ENCODE measurements at regions not wholly inside any gene's neighbourhood (a gene's known extent, or its start where the extent isn't known, plus 50 kb on each side); places are given as distances from the start of the nearest gene placed in this dataset.

DNA sequence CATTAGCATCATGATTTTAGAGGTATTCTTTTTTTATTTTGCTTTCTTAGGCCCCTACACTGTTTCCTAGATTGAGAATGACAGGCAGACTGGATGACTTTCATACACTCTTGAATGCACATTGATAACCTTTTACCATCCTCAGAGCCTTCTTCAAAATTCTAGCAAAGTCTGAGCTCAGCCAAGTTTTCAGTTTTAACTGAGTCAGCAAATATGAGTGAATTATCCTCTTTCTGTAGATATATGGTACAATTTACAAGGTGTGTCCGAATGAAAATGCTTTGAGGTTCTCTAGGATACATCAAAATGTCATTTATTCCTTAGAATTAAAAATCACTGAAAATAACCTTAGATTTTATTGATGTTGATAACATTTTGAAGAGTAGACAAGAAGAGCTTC lies 1038.2 kb upstream of the POU3F3 start:
- Histone ChIP-seq H3K9ac (no peak overlapping the region), H3K79me2 (ENCODE audit: low read depth) (no peaks in the 10 kb centered on the region), H3F3A (ENCODE audit: low read depth) (no peaks in the 10 kb centered on the region), H3K27ac (no peak overlapping the region), H3K36me3 (no peaks in the 10 kb centered on the region), H3K4me2 (no peak overlapping the region), H2AFZ (replicated peaks) (no peak overlapping the region), H3K4me3 (no peak overlapping the region), H3K4me1 (peaks cover 25% of the 10 kb centered on the region), H3K27me3 (no peaks in the 10 kb centered on the region), H3K9me3 (ENCODE audit: low read depth) (no peaks in the 10 kb centered on the region), H4K20me1 (ENCODE audit: low read depth) (no peaks in the 10 kb centered on the region)
- no peak overlapping the region for H3K4me3 Mint-ChIP-seq
- peaks cover 9% of the 10 kb centered on the region for H3K4me1 Mint-ChIP-seq
- TF ChIP-seq EZH2 (IDR thresholded peaks at IDR 0.05) (no peak), EZH2phosphoT487 (IDR thresholded peaks at IDR 0.05) (no peak), CTCF (IDR thresholded peaks at IDR 0.05) (no peak)
- H3K9me3 Mint-ChIP-seq, result peaks cover 2% of the 10 kb centered on the region
- no peaks in the 10 kb centered on the region for H3K36me3 Mint-ChIP-seq
- DNase-seq (ENCODE audit: low spot score), result no peak
- H3K27ac Mint-ChIP-seq, result no peak overlapping the region
- peaks cover 4% of the 10 kb centered on the region for H3K27me3 Mint-ChIP-seq (ENCODE audit: insufficient read depth, low read depth)

DNA sequence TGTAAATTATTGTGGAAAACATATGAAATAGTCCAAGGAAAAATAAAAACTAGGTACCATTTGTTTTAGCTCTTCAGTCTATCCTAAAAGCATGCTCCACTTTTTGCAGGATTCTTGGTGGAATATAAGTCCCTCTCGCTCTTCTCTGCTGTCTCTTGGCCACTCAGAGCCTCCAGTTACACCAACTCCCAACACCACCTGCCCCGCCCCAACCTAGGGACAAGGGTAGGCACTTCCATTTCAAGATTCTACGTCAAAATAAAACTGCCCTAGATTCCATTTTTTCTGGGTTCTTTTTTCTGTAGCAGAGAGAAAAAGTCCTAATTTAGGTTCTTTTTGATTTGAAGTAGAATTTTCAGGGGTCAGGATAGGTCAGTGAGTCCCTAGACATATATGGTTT lies 1036.2 kb upstream of the POU3F3 start:
- no peaks in the 10 kb centered on the region for H4K20me1 ChIP-seq (ENCODE audit: low read depth)
- H3K27ac Mint-ChIP-seq, result no peak overlapping the region
- no peak for DNase-seq (ENCODE audit: low spot score)

DNA sequence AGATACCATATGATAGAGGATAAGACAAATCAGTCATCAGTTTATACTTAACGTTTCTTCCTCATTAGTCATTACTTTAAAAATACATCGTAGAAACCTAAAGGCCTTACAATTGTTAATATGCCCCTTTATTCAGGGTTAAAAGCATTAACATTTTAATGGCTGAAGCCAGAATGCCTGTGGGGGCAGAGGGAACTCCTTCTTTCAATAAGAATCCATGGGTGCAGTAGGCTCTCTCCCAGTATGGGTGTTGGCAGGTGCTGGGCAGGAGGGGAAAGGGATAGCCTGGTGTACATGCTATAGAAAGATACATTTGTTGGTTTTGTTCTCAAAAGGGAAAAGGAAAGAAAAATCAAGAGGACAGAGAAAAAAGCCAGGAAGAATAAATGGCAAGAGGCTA lies 1035.7 kb upstream of the POU3F3 start:
- H3K27ac Mint-ChIP-seq, result no peak overlapping the region
- H3K4me3 Mint-ChIP-seq, result no peak overlapping the region
- Histone ChIP-seq H3K4me2 (no peak overlapping the region), H2AFZ (replicated peaks) (no peak overlapping the region), H4K20me1 (ENCODE audit: low read depth) (no peaks in the 10 kb centered on the region), H3K9me3 (ENCODE audit: low read depth) (no peaks in the 10 kb centered on the region), H3F3A (ENCODE audit: low read depth) (no peaks in the 10 kb centered on the region), H3K79me2 (ENCODE audit: low read depth) (no peaks in the 10 kb centered on the region), H3K4me3 (no peak overlapping the region), H3K36me3 (no peaks in the 10 kb centered on the region), H3K4me1 (peaks cover 16% of the 10 kb centered on the region), H3K27me3 (no peaks in the 10 kb centered on the region), H3K9ac (no peak overlapping the region), H3K27ac (no peak overlapping the region)
- no peaks in the 10 kb centered on the region for H3K36me3 Mint-ChIP-seq
- H3K4me1 Mint-ChIP-seq, result peaks cover 6% of the 10 kb centered on the region
- H3K27me3 Mint-ChIP-seq (ENCODE audit: insufficient read depth, low read depth), result no peaks in the 10 kb centered on the region
- TF ChIP-seq EZH2 (IDR thresholded peaks at IDR 0.05), result no peak
- no peak for TF ChIP-seq EZH2phosphoT487 (IDR thresholded peaks at IDR 0.05)
- no peak for TF ChIP-seq CTCF (IDR thresholded peaks at IDR 0.05)
- DNase-seq (ENCODE audit: low spot score), result no peak
- no peaks in the 10 kb centered on the region for H3K9me3 Mint-ChIP-seq

More for the DNA sequence above, 1036.2 kb upstream of the POU3F3 start:
- no peaks in the 10 kb centered on the region for H3K9me3 Mint-ChIP-seq
- H3K4me2 ChIP-seq, result no peak overlapping the region
- H3K9ac ChIP-seq, result no peak overlapping the region
- no peaks in the 10 kb centered on the region for H3K9me3 ChIP-seq (ENCODE audit: low read depth)
- no peaks in the 10 kb centered on the region for H3K27me3 ChIP-seq
- H3K4me3 ChIP-seq, result no peak overlapping the region
- no peaks in the 10 kb centered on the region for H3K36me3 ChIP-seq
- TF ChIP-seq EZH2 (IDR thresholded peaks at IDR 0.05), result no peak
- no peak for TF ChIP-seq CTCF (IDR thresholded peaks at IDR 0.05)
- H2AFZ ChIP-seq (replicated peaks), result no peak overlapping the region
- no peaks in the 10 kb centered on the region for H3F3A ChIP-seq (ENCODE audit: low read depth)
- peaks cover 8% of the 10 kb centered on the region for H3K4me1 Mint-ChIP-seq
- no peak overlapping the region for H3K27ac ChIP-seq
- no peak overlapping the region for H3K4me3 Mint-ChIP-seq
- H3K27me3 Mint-ChIP-seq (ENCODE audit: insufficient read depth, low read depth), result no peaks in the 10 kb centered on the region
- peaks cover 21% of the 10 kb centered on the region for H3K4me1 ChIP-seq
- no peaks in the 10 kb centered on the region for H3K79me2 ChIP-seq (ENCODE audit: low read depth)
- H3K36me3 Mint-ChIP-seq, result no peaks in the 10 kb centered on the region

GRCh38 chr2:103819599-103819998 lies 1034.3 kb upstream of the POU3F3 start:
- H3K27me3 ChIP-seq, result no peaks in the 10 kb centered on the region
- H3K9me3 Mint-ChIP-seq, result no peaks in the 10 kb centered on the region
- no peak overlapping the region for H3K4me3 ChIP-seq
- H4K20me1 ChIP-seq (ENCODE audit: low read depth), result no peaks in the 10 kb centered on the region
- H3K36me3 ChIP-seq, result no peaks in the 10 kb centered on the region
- H3K27ac ChIP-seq, result no peak overlapping the region
- H3K27ac Mint-ChIP-seq, result no peak overlapping the region
- H3K9me3 ChIP-seq (ENCODE audit: low read depth), result no peaks in the 10 kb centered on the region
- H3K4me1 ChIP-seq, result peaks cover 10% of the 10 kb centered on the region
- no peak overlapping the region for H2AFZ ChIP-seq (replicated peaks)
- DNase-seq (ENCODE audit: low spot score), result no peak
- H3K36me3 Mint-ChIP-seq, result no peaks in the 10 kb centered on the region
- no peaks in the 10 kb centered on the region for H3K79me2 ChIP-seq (ENCODE audit: low read depth)
- TF ChIP-seq EZH2 (IDR thresholded peaks at IDR 0.05) (no peak), CTCF (IDR thresholded peaks at IDR 0.05) (no peak), EZH2phosphoT487 (IDR thresholded peaks at IDR 0.05) (no peak)
- H3K27me3 Mint-ChIP-seq (ENCODE audit: insufficient read depth, low read depth), result no peaks in the 10 kb centered on the region
- H3K9ac ChIP-seq, result no peak overlapping the region
- no peaks in the 10 kb centered on the region for H3F3A ChIP-seq (ENCODE audit: low read depth)
- H3K4me1 Mint-ChIP-seq, result peaks cover 6% of the 10 kb centered on the region
- no peak overlapping the region for H3K4me2 ChIP-seq
- H3K4me3 Mint-ChIP-seq, result no peak overlapping the region

Data from neural progenitor cell (in vitro differentiated cells).